NCI-H748 (cell line): ENCODE measurements at regions not wholly inside any gene's neighbourhood (a gene's known extent, or its start where the extent isn't known, plus 50 kb on each side); places are given as distances from the start of the nearest gene placed in this dataset.
A peak's percentile ranks its signal among the peaks of the same experiment; 100 is the strongest.

Source experiments
- DNase-seq: peaks from one replicate; lab custom pipeline; 2025; ENCODE audit not compliant: unreplicated experiment; lab: John Stamatoyannopoulos, UW

DNA sequence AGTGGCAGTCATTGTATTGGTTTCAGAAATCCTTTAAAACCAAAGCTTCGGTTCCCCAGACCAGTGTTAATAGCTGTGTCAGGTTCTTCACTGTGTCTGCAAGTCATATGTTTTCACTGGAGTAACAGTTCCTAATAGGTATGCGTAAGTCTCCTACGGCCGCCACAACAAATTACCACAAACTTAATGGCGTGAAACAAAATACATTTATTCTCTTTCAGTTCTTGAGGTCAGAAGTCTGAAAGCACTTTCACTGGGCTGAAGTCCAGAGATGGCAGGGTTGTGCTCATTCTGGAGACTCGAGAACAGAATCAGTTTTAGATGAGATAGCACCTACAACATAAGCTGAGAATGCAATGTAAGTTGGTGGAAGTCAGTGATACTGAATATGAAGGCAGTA, 556.2 kb downstream of the TLE4 start:
- DNase-seq, result no peak

- no peak for DNase-seq
These were observed 554.0 kb downstream of the TLE4 start for GRCh38 chr9:80125731-80126264.

GRCh38 chr9:80117031-80117430, 545.3 kb downstream of the TLE4 start:
- no peak for DNase-seq

GRCh38 chr9:80114241-80114640, 542.5 kb downstream of the TLE4 start:
- DNase-seq, result no peak

DNA sequence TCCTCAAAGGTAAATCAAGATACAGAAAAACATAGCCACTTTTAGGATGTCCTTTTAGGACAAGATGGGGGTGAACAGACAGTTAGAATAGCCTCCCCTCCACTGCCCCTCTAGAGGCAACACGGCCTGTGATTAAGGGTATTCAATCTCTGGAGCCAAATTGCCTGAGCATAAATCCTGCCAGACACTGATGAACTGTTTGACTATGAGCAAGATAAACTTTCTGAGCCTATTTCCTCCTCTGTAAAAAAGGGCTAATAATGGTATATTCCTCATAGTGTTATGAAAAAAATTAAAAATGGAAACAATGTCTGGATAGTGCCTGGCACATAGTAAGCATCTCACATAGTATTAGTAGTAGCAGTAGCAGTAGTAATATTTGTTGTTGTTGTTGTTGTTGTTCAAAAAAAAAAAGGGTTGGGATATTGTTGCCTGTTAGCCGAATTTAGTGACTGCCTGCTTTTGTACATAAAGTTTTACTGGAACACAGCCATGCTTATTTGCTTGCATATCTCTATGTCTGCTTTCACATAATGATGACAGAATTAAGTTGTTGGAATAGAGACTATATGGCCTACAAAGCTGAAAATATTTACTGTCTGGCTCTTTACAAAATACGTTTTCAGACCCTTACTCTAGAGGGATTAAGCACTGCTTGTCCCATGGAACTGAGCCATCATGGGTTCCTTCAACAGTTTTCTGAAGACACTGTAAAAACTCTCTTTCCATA, 536.3 kb downstream of the TLE4 start:
- DNase-seq, result no peak

GRCh38 chr9:80097476-80097875, 525.7 kb downstream of the TLE4 start:
- DNase-seq, result no peak

DNA sequence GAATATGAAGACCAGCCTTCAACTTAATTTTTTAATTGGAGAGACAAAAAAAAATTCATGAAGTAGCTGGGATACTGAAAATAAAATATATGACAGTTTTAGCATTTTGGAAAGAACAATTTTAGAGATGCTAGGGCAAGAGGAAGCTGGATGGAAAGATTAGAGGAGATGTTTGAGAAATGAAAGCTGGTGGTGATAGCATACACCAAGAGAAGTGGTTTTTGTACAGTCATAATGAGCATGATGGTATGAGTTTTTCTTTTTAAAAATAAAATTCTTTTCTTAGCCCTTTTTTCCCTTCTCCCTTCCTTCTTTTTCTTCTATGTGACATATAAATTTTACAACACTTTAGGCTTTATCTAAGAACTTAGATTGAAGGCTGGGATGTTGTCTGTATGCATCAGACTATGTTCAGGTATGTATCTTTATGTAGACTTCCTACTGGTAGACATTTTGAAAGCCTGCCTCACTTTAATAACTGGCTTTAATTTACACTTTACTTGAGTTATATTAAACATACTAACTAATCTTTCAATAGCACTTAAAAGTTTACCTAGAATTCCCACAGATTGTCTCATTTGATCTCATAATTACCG, 522.5 kb downstream of the TLE4 start:
- no peak for DNase-seq

DNA sequence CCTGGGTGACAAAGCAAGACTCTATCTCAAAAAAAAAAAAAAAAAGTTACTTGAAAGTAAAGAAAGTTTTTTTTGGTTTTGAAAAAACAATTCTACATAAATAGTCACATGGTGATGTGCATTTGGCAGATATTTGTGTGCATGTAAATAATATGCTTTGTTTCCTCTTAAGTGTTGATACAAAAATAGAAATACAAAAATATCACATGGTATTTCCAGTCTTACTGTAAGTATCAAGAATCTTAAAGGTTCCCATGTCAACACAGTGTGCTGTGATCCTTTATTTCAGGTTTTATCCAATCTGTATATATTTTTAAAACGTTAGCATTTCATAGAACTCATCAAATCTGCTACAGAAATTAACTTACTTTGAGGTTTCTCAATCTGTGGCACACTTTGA, 521.9 kb downstream of the TLE4 start:
- no peak for DNase-seq

- no peak for DNase-seq
These were observed 519.8 kb downstream of the TLE4 start for GRCh38 chr9:80091526-80091925.

DNA sequence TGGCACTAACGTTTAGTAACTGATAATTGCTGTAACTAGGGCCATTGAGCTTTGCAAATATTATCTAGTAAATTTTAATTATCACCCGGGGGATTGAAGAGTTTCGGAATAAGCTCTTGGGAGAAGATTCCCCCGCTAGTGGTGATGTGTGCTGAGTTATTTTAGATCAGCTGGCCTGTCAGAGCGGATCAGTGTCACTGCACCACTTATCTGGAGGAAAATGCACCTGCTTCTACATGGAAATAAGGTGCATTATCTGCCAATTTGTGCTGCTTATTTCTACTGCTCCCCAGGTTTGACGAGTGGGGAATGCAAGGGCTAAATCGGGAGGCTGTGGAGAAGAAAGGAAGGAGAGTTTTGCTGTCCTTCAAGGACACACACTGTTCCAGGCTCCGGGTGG, 518.6 kb downstream of the TLE4 start:
- peak; percentile 17 for DNase-seq

GRCh38 chr9:80086822-80087345, 515.1 kb downstream of the TLE4 start:
- no peak for DNase-seq

GRCh38 chr9:80086386-80086785, 514.6 kb downstream of the TLE4 start:
- no peak for DNase-seq

DNA sequence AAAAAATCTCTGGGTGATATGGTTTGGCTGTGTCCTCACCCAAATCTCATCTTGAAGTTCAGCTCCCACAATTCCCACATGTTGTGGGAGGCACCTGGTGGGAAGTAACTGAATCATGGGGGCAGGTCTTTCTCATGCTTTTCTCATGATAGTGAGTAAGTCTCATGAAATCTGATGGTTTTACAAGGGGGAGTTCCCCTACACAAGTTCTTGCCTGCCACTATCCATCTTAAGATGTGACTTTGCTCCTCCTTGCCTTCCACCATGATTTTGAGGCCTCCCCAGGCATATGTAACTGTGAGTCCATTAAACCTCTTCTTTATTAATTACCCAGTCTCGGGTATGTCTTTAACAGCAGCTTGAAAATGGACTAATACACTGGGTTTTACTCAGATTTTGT, 513.9 kb downstream of the TLE4 start:
- DNase-seq, result no peak

DNA sequence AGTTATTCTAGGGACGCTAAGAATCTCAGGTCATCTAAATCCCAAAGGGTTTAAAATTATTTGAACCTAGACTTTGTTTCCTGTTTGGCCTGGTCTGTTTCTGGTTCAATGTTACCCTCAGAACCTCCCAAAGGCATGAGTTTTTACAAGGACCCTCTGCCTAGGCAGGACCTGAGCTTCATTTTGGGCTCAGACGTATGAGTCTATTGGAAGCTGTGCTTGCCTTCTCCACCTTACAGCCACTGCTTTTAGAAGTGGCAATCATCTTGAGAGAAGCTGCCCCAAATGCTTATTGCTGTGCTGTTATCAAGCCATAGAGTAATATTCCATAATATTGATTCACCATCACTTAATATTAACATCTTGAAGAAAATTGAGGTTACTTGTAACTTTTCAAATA, 510.4 kb downstream of the TLE4 start:
- no peak for DNase-seq

DNA sequence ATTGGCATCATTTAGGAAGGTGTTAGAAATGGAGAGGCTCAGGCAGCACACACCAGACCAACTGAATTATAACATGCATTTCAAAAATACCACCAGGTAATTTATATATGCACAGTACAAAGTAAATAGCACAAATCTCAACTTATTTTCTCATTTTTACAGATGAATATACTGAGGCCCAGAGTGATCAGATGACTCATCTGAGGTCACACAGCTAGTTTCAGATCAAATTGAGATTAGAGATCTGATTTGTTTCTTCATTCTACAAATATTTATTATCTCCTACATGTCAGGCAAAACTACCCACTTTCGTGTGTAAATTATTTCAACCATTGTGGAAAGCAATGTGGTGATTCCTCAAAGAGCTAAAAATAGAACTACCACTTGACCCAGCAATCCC, 507.1 kb downstream of the TLE4 start:
- DNase-seq, result no peak

- DNase-seq, result no peak
These were observed 505.3 kb downstream of the TLE4 start for GRCh38 chr9:80077059-80077458.

- DNase-seq, result no peak
These were observed 504.4 kb downstream of the TLE4 start for GRCh38 chr9:80076162-80076561.

DNA sequence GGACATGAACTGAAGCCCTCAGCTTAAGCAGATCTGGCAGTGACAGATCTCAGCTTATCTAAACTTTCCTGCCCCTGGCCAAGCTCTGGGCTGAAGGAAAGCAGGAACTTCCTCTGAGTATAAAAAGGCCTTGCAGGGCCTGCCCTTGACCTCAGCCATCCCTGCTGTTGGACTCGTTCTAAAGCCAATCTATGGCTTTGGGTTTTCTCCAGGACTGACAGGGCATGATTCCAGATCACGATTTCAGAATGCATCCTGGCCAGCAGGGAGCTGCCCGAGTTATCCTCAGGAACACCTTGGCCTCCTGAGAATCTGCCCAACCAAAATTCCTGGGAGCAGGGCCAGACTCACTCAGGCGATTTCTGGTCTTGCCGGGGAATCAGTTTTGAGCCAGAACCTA, 502.7 kb downstream of the TLE4 start:
- no peak for DNase-seq

DNA sequence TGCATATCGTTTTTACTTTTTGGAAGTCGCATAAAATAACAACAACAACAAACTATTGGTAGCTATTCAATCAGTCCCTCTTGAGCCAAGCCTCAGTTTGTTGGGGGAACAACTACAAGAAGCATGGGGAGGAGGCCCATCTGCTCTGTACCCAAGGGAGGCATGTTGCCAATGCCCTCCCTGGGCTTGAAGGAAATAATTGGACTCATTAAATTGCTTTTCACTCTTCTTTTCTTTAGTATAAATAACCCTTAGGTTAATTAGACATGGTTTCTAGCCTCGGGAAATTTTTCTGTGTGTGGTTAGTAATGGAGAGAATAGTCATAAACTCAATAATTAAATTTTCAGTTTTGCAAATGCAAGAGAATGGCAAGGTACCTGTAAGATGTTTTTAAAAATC, 500.7 kb downstream of the TLE4 start:
- DNase-seq, result peak; percentile 66

- DNase-seq, result no peak
These were observed 498.4 kb downstream of the TLE4 start for GRCh38 chr9:80070071-80070742.

DNA sequence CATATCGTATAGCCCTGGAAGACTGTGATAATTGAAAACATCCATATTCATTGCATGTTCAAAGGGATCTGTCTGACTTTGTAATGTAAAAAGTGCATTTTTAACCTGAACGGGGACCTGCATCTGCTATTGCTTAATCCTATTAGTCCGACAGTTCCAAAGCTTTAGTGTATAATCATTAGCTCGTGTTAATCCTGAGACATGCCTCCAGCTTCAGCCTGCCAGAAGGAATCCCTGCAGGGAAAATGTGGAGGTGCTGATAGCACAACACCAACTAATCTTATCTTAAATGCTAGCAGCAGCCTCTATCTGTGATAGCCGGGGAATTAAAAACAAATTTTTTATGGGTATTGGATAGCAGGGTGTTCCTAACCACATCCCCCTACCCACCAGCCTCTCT, 495.2 kb downstream of the TLE4 start:
- no peak for DNase-seq

DNA sequence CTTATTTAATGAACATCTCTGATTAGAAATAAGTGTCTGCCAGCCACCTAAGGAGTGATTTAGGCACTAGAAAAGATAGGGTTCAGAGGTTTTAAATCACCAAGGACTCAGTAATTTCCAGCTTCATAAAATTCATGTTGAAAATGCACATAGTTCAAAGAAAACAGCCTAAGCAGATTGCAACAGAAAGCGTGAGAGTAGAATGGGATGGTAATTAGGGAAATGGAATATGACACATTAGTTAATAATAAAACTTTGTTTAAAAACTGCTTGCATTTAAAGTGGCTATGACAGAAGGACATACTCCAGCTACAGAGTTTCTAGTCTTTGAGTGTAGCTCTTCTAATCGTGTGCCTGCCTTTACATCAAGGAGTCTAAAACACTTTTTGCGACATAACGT, 490.8 kb downstream of the TLE4 start:
- no peak for DNase-seq
